Caco-2 (cell line): ENCODE measurements at regions not wholly inside any gene's neighbourhood (a gene's known extent, or its start where the extent isn't known, plus 50 kb on each side); places are given as distances from the start of the nearest gene placed in this dataset.

Experiments
- BruUV-seq: library from RNA; stranded (reverse); fragments of 400-500 nt; replicated peaks from 2 replicates; lab custom pipeline; 2021; lab: Mats Ljungman, UMichigan
- CTCF ChIA-PET: fragments of 300-600 bp; sonication (Branson Sonifier 250); formaldehyde crosslinking; loops from one replicate; lab custom pipeline; 2022; ENCODE audit warnings: antibody characterized with exemption; lab: Charles Lee
- POLR2A ChIA-PET: fragments of 300-600 bp; sonication (Branson Sonifier 250); formaldehyde crosslinking; loops from one replicate; lab custom pipeline; 2022; ENCODE audit warnings: antibody characterized with exemption; lab: Charles Lee
- DNase-seq, 2 experiments: peaks; one replicate each; pipeline versions ENCODE4 v3.0.0 to v3.0.0-alpha.2; 2020 to 2022
- H3K27me3 ChIP-seq: replicated peaks from 2 replicates; pipeline ENCODE4 v1.6.0; 2011; ENCODE audit warnings: low read length; ENCODE audit not compliant: control insufficient read depth, insufficient read depth
- H3K36me3 ChIP-seq: 2 replicates; pipeline ENCODE4 v1.5.1; 2011; ENCODE audit warnings: low read length; ENCODE audit not compliant: control insufficient read depth, insufficient read depth
- H3K4me1 ChIP-seq: fragments of 250-450 bp; sonication (Bioruptor Pico); 2 replicates; pipeline ENCODE4 v1.5.1; 2020; ENCODE audit warnings: mild to moderate bottlenecking
- H3K4me3 ChIP-seq: 2 replicates; pipeline ENCODE4 v1.5.1; 2011; ENCODE audit warnings: low read depth, mild to moderate bottlenecking, control low read depth, low read length
- H3K9me3 ChIP-seq: fragments of 250-450 bp; sonication (Bioruptor Pico); 2 replicates; pipeline ENCODE4 v1.5.1; 2020; ENCODE audit warnings: mild to moderate bottlenecking, moderate library complexity
- H3K27ac Mint-ChIP-seq: one replicate; pipeline ENCODE4 v1.8.0; 2022; ENCODE audit warnings: mixed read lengths; ENCODE audit not compliant: unreplicated experiment
- H3K27me3 Mint-ChIP-seq: one replicate; pipeline ENCODE4 v1.8.0; 2022; ENCODE audit warnings: mixed read lengths; ENCODE audit not compliant: insufficient read depth, unreplicated experiment
- H3K36me3 Mint-ChIP-seq: one replicate; pipeline ENCODE4 v1.8.0; 2022; ENCODE audit warnings: mild to moderate bottlenecking, mixed read lengths; ENCODE audit not compliant: insufficient read depth, unreplicated experiment
- H3K4me1 Mint-ChIP-seq: one replicate; pipeline ENCODE4 v1.8.0; 2022; ENCODE audit warnings: low read depth, mixed read lengths; ENCODE audit not compliant: unreplicated experiment
- H3K4me3 Mint-ChIP-seq: one replicate; pipeline ENCODE4 v1.8.0; 2022; ENCODE audit warnings: mild to moderate bottlenecking, moderate library complexity, mixed read lengths; ENCODE audit not compliant: unreplicated experiment
- H3K9me3 Mint-ChIP-seq: one replicate; pipeline ENCODE4 v1.8.0; 2022; ENCODE audit warnings: mixed read lengths; ENCODE audit not compliant: unreplicated experiment
- intact Hi-C: fragments of 100-400 bp; cut with micrococcal nuclease; formaldehyde crosslinking; loops from one replicate; pipeline ENCODE4 v1.10.0; 2022; ENCODE audit not compliant: unreplicated experiment
- TF ChIP-seq, protein P1 (sequence below), 2 experiments: fragments of 200-600 bp in 1 of 2; IDR thresholded peaks; 1 replicate in 1 of 2; 2 replicates in 1 of 2; pipeline versions ENCODE4 v1.5.1 to v1.8.0; 2011 to 2022; ENCODE audit warnings: antibody characterized with exemption in 1 of 2, control low read depth in 1 of 2, inconsistent platforms in 1 of 2, low read depth in 1 of 2, low read length in 1 of 2, mild to moderate bottlenecking in 1 of 2, moderate library complexity in 1 of 2; ENCODE audit not compliant: insufficient read depth in 1 of 2, severe bottlenecking in 1 of 2, unreplicated experiment in 1 of 2

DNA sequence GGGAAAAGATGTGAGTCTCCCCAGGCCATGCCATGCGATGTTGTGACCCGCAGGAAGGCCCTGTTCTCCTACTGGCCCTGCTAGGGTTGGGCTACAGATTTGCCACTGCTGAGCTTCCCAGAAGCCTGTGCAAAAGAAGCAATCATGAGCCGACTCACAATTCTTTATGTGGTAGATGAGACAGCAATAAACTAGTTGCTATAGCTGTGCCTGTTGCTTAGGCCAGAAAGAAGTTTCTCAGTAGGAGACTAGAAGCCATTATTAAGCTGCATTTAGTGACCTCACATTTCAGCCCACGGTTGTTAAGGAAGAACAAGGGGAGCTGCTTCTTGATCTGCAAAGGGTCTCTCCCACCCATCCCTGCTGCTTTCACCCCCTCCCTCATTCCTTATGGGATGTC is 239.4 kb upstream of the CRY1 start:
- H3K27ac Mint-ChIP-seq, result no peak overlapping the region
- intact Hi-C loops, result no loop called here
- peaks cover 18% of the 10 kb centered on the region for H3K27me3 Mint-ChIP-seq

DNA sequence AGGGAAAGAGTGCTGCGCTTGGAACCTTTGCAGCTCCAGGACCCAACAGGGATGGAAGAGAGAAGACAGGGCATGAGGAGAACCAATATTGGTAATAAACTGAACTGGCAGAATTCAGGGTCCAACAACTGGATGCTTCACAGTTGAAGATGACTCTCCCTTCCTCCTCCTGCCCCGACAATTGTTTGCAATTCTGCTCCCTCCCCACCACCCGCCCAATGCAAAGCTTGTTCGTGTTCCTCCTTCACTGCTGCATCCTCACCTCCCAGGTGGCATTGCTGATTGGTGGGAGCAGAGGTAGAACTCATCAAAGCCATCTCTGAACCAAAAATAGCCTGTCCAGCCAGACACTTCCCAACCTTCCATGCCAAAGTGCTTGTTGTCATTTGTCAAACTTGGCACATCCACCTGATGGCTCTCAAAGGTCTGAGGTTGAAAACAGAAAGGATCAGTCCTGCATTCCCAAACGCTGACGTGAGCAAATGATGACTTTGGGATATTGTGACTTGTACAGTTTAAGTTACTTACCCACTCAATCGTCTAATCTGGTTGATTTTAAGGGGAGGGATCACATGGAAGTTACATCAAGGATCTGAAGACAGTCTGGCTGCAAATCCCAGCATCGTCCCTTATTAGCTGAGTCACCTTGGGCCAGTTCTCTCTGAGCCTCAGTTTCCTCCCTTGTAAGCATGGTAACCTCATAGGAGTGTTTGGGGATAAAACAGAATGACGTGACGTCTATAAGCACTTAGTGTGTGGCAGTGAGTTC is 242.6 kb upstream of the CRY1 start:
- H3K4me1 Mint-ChIP-seq, result no peaks in the 10 kb centered on the region
- peaks cover 15% of the 10 kb centered on the region for H3K27me3 Mint-ChIP-seq
- DNase-seq, result no peak

More for the DNA sequence above, 239.4 kb upstream of the CRY1 start:
- ChIA-PET POLR2A (no interaction called here), CTCF (no interaction called here)
- H3K9me3 ChIP-seq, result no peaks in the 10 kb centered on the region
- TF ChIP-seq, protein P1, sequence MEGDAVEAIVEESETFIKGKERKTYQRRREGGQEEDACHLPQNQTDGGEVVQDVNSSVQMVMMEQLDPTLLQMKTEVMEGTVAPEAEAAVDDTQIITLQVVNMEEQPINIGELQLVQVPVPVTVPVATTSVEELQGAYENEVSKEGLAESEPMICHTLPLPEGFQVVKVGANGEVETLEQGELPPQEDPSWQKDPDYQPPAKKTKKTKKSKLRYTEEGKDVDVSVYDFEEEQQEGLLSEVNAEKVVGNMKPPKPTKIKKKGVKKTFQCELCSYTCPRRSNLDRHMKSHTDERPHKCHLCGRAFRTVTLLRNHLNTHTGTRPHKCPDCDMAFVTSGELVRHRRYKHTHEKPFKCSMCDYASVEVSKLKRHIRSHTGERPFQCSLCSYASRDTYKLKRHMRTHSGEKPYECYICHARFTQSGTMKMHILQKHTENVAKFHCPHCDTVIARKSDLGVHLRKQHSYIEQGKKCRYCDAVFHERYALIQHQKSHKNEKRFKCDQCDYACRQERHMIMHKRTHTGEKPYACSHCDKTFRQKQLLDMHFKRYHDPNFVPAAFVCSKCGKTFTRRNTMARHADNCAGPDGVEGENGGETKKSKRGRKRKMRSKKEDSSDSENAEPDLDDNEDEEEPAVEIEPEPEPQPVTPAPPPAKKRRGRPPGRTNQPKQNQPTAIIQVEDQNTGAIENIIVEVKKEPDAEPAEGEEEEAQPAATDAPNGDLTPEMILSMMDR (IDR thresholded peaks at IDR 0.05; ENCODE audit: insufficient read depth in 1 of 2, low read depth in 1 of 2, low read length in 1 of 2, severe bottlenecking in 1 of 2, unreplicated experiment in 1 of 2), result no peak
- Mint-ChIP-seq H3K9me3 (no peaks in the 10 kb centered on the region), H3K4me3 (no peak overlapping the region), H3K36me3 (no peaks in the 10 kb centered on the region), H3K4me1 (no peaks in the 10 kb centered on the region)
- no peaks in the 10 kb centered on the region for H3K4me1 ChIP-seq
- H3K36me3 ChIP-seq, result no peaks in the 10 kb centered on the region
- H3K4me3 ChIP-seq, result no peak overlapping the region
- H3K27me3 ChIP-seq, result no peaks in the 10 kb centered on the region
- DNase-seq, result no peak
- BruUV-seq, result no TSS peak

DNA sequence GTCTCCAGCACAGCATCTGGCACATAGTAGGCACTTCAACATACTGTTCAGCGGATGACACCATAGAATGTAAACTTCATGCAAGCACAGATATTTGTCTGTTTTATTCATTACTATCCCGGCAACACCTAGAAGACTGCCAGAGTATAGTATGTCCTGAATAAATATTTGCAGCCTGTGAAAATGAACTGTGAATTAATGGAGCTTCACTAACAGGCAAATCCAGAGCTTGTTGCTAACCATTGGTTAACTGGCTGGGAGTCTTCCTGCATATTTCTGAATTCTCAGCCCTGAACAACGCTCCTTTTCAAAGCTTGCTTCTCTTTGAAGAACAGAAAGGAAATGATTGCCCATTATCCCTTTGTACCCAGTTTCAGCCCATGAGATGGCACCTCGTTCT is 243.3 kb upstream of the CRY1 start:
- H3K4me3 ChIP-seq, result no peak overlapping the region
- H3K27me3 Mint-ChIP-seq, result peaks cover 19% of the 10 kb centered on the region
- no peaks in the 10 kb centered on the region for H3K4me1 ChIP-seq
- H3K36me3 ChIP-seq, result no peaks in the 10 kb centered on the region
- TF ChIP-seq, protein P1 (IDR thresholded peaks at IDR 0.05; ENCODE audit: insufficient read depth in 1 of 2, low read depth in 1 of 2, low read length in 1 of 2, severe bottlenecking in 1 of 2, unreplicated experiment in 1 of 2), result no peak
- no peaks in the 10 kb centered on the region for H3K9me3 ChIP-seq
- no peaks in the 10 kb centered on the region for H3K9me3 Mint-ChIP-seq
- ChIA-PET POLR2A (no interaction called here), CTCF (no interaction called here)
- no peak for DNase-seq
- no peaks in the 10 kb centered on the region for H3K27me3 ChIP-seq
- H3K4me3 Mint-ChIP-seq, result no peak overlapping the region
- no peaks in the 10 kb centered on the region for H3K4me1 Mint-ChIP-seq
- H3K27ac Mint-ChIP-seq, result no peak overlapping the region
- no peaks in the 10 kb centered on the region for H3K36me3 Mint-ChIP-seq
- intact Hi-C loops, result no loop called here
- BruUV-seq, result no TSS peak

More for the DNA sequence above, 242.6 kb upstream of the CRY1 start:
- H3K27ac Mint-ChIP-seq, result no peak overlapping the region
- CTCF ChIA-PET, result no interaction called here
- no peaks in the 10 kb centered on the region for H3K9me3 ChIP-seq
- BruUV-seq, result no TSS peak
- no peaks in the 10 kb centered on the region for H3K27me3 ChIP-seq
- no peaks in the 10 kb centered on the region for H3K36me3 ChIP-seq
- no peaks in the 10 kb centered on the region for H3K9me3 Mint-ChIP-seq
- no peaks in the 10 kb centered on the region for H3K36me3 Mint-ChIP-seq
- intact Hi-C loops, result no loop called here
- POLR2A ChIA-PET, result no interaction called here
- no peaks in the 10 kb centered on the region for H3K4me1 ChIP-seq
- H3K4me3 ChIP-seq, result no peak overlapping the region
- H3K4me3 Mint-ChIP-seq, result no peak overlapping the region
- TF ChIP-seq, protein P1 (IDR thresholded peaks at IDR 0.05; ENCODE audit: insufficient read depth in 1 of 2, low read depth in 1 of 2, low read length in 1 of 2, severe bottlenecking in 1 of 2, unreplicated experiment in 1 of 2), result no peak
